GF-D8 (cell line): ENCODE measurements at regions not wholly inside any gene's neighbourhood (a gene's known extent, or its start where the extent isn't known, plus 50 kb on each side); places are given as distances from the start of the nearest gene placed in this dataset.

Experiments
- DNase-seq: peaks from one replicate; lab custom pipeline; 2025; lab: John Stamatoyannopoulos, UW

DNA sequence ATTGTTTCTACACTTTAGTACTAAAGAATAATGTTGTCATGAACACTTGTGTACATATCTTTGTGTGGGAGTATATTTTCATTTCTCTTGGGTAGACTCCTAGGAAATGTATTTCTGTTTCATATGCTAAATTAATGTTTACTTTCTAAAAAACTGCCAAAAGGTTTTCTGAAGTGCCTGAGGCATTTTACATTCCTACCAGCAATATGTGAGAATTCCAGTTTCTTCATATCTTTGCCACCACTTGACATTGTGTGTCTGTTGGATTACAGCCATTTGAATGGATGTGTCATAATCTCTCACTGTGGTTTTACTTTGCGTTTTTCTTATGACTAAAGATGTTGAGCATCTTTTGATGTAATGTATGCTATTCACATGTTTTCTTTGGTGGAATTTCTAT, 428.2 kb upstream of the KCNH7 start:
- no peak for DNase-seq

DNA sequence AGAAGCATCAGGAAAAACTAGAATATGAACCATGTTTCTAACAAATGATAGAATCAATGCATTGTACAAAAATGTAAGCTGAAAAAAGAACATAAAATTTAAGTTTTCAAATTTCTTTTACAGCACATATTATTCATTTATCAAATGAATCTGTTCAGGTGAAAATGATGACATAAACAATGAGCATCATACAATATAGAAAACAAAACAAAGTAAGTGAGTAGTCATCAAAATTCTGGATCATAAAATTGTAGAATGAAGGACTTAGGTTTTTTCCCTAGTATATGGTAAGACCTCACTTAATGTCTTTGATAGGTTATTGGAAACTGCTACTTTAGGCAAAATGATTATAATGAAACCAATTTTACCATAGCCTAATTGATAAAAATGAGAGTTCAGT, 427.0 kb upstream of the KCNH7 start:
- DNase-seq: no peak

DNA sequence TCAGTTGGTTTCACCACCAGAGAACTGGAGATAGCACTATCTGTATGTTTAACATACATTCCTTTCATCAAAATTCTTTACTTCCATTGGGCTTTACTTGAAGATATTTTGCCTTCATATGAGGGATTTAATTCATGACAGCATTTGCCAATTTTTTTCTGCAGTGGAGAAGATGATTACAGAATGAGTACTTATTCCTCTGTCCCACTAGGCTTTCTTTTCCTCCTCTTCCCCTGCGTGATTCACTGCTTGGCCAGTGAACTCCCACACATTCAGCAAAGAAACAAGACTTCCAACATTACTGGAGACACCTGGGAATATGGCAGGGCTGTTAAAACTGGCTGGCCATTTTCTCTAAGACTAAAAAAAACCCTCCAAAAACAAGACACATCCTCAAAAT, 425.8 kb upstream of the KCNH7 start:
- no peak for DNase-seq

DNA sequence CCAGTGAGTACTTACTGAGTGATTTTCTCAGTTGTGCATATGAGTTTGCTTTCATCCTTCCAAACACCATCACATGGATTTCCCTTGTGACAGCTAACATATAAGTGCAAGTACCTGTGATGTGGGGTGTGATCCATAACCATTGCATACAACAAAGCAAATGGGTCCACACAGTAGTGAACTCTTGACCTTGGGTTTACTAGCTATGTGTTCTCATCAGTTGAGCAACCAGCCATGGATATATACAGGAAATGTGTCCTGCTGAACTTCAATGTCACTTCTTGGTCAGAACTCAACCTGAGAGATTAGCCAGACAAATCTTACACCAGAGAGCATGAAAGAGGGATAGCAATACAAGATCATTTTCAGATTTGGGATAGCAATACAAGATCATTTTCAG, 420.9 kb upstream of the KCNH7 start:
- no peak for DNase-seq

DNA sequence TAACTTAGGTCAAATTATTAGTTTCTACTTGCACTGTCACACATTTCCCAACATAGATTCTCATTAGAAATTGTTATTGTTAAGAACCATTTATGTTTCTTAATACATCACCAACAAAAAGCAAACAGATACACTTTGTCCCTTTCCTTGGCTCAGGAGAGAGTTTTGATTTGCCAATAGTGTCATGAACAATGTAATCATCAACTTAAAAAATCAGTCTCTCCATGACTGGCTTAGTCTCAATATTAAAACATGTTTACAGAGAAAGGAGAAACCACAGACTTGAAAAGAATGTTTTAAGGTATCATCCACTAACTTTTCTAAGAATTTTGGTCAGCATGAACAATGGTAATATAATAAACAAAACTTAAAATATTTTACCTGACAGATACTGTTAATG, 416.5 kb upstream of the KCNH7 start:
- no peak for DNase-seq

DNA sequence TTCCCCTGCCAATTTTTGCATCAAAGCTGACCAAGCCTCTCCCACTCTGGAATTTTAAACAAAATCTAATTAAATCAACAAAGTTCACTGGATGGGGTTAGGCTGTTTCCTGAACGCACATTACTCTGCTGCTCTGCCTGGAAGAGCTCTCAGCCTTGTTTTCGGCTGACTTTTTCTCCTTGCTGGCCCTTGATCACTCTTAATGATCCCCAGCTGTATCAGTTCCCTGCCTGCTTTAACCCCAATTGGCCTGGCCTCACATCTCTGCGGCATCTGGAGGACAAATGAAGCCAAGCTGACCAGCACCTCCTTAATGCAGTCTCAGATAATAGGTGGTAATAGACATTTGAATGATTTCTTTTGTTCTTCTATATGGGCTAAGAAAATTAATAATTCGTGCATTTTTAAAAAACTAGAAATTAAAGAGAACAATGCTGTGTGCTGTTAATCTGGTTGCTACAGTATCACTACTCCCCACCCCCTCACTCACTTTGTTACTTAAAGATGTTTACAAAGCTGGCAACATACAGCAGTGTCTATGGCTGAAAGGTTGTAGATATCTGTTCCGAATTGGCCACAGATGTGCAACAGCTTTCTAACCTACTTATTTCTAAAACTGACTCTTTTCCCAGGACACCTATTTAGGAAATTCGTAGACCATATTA, 415.2 kb upstream of the KCNH7 start:
- DNase-seq: no peak

DNA sequence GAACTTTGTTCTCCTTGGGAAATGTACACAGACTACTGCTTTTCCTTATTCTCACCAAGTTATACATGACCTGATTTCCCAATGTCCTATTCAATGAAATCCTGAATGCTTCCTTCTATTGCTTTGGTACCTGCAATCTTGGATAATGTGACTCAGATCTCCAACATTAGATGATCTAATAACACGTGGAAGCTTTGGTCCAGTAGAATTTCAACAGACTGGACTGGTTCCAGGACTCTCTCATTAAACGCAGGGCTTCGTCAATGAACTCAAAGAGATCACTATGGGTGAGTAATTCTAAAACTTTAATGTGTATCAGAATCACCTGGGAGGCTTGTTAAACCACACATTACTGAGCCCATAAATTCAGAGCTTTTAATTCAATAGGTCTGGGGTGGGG, 413.6 kb upstream of the KCNH7 start:
- DNase-seq: no peak

DNA sequence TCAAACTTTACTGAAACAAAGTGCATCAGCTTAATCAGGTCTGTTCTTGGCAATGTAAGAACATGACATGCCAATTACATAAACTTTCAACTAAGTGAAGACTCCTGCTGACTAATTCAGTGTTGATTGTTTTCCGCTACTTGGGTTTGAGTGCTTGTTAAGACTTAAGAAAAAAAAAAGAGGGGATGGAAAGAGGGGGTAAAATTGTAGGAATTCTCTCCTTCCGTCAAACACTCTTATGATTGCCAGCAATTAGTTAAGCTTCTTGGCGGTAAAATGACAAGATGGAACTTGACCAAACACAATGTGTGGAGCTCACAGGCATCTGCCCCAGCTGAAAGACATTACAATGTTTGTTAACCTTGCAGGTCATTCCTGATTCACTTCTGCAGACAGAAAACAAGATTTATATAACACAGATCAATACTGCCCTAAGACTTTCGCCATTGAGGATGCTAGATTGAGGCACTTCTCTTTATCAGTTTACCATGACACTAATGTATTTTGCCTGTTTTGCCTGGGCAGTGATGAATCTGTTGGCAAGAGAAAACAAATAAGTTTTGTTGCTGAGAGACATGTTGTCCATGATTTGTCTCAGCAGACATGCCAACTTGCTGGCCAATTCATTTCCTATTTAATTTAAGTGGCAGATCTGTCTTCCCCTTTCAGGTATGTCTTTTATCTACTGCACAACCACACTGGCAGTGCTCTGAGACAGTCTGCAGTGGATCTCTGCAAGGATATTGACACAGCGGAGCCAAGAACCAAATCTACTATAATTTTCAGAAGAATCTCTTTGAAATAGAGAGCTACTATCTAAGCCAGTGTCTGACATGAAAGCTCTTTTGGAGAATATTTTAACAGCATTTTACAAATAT, 410.0 kb upstream of the KCNH7 start:
- DNase-seq: no peak

DNA sequence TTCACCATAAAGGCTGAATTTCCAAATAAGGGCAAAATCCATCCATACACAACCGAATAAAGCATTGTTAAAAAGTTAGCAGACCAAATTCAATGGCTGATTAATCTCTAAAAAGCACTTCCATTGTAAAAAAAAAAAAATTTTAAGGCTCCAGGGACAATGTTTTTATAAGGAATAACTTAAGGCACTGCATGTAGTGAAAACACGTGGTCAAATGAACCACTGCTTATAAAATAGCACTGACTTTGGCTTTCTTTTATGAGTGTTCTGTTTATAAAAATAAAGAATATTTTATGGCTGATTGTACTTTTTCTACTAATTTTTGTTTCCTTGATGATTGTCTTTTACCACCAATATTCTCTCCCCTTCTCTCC, 409.3 kb upstream of the KCNH7 start:
- no peak for DNase-seq

DNA sequence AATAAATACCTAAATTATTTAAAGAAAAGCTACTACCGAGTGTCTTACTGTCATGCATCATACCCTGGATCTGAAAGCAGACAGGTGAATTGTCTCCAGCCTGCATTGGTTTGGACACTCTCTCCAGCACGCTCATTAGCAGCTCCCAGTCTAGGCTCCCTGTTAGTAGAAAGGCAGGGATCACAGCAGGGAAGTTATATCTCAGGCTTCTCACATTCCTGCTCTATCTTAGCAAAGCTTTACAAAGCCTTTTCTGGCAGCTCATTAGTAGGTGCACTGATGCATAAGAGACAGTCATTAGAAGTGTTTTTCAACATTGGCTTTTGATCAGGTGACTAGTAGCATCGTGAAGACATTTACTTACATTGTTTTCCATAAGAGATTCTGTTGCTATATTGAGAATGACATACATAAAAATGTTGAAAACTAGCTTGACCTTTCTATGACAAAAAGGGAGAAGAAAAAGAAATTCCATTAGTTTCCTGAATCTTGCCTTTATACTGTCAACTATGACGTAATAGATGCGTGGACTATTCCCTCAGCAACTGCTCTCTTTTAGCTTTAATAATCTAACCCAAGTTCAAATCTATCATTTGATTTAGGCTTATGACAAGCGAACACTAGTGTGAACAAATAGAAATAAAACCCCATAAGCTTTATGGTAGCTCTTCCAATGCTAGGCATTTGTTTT, 408.7 kb upstream of the KCNH7 start:
- no peak for DNase-seq

DNA sequence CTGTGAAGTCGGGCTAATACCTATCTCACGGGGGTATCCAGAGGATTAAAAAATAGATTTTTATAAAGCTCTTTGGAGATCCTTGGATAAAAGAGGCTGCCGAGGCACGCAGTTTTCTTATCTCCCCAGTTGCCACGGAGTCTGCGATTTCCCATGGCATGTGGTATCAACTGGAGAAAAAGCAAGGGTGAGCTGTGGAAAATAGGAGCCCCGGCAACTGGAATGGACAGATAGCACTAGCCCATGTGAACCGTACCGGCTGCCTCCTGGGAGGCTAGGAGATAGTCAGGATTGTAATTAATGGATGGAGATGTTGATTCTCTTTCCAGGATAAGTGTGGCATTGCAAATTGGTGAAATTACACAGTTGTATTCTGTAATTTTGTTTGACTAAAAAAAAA, 407.6 kb upstream of the KCNH7 start:
- no peak for DNase-seq

DNA sequence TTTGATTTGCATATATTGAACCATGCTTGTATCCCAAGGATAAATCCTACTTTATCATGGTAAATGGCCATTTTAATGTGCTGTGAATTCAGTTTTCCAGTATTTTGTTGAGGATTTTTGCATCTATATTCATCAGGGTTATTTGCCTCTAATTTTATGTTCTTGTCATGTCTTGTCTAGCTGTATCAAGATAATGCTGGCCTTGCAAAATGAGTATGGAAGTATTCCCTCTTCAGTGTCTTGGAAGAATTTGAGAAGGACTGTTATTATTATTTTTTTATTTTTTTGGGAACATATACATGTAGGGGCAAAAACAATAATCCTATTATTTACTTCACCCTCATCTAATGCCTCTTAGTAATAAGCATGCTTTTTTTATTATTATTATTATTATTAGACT, 398.0 kb upstream of the KCNH7 start:
- DNase-seq: no peak

DNA sequence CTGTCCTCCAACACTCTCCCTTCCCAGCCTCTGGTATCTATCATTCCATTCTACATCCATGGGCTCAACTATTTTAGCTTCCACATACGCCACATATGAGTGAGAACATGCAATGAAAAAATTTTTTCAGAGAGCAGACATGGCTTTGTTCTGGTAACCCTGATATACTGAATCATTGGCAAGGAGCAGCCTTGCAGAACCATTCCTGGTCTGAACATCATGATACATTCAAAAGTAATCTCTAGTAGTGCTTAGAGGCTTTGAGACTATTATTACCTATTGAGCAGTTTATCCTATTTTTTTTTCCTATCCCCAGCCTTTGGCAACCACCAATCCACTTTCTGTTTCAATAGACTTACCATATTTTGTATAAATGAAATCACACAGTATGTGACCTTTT, 393.1 kb upstream of the KCNH7 start:
- no peak for DNase-seq

DNA sequence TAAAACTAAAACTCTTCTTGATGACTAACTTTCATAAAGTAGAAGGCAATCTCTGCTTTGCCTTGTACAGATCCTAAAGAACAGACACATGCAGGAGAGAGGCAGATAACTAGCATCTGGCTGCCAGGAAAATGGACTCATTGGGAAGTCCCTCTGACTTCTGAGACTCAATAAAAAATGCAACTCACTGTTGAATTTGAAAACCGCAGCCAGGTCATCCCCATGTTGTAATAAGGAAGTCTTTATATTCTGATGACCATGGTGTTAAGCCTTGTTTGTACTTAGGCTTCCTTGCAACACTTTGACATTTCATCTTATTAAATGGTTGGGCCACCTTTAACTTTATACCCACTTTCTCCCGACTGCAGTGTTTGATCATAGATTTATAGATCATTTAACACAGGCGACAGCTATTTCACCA, 375.1 kb upstream of the KCNH7 start:
- DNase-seq: no peak

DNA sequence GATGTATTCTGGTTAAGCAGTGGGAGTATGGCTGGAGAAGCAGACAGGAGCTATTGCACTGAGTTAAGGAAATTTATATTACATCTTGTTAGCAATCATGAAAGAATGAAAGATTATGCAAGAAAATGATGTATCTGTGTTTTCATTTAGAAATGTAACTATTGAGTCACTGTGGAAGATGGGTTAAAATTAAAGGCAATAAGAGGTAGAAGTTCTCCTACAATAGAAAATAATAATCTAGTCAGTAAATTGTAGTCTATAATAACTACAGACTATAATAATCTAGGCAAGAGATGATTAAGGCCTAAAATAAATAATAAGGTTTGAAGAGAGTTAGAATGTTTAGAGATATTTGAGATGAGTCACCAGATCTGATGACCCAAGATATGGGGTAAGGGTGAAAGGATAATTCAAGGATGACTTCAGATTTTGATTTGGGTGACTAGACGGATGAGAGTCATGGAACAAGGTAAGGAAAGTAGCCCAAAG, 371.9 kb upstream of the KCNH7 start:
- DNase-seq: no peak

DNA sequence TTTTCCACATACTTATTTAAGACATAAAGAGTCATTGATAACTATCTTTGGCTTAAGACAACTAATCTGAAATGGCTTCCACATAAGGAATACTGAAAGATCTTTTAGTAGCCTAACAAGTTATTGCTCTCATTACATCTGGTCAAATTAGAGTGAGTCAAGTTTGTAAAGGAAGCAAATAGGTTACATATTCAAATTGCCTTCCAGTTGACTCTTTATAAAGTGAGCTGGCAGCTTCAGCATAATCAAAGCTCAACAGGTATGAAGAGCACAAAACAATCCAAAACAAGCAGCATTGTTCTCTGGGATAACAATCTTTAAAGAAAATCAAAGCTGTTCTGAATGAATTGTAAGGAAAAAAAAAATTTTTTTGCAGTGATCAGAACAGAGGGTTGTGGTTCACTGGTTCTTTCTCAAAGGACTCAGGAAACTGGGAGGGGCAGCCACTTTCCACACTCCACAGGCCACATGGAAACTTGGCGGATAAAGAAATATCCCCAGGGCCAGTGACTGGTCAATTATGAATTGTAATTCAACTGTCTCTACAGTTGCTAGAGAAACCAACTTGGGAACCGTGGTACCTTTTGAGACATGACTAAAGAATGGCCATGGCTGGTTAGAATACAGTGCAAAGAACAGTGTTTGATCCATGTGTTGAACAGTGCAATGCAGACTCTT, 369.3 kb upstream of the KCNH7 start:
- no peak for DNase-seq

DNA sequence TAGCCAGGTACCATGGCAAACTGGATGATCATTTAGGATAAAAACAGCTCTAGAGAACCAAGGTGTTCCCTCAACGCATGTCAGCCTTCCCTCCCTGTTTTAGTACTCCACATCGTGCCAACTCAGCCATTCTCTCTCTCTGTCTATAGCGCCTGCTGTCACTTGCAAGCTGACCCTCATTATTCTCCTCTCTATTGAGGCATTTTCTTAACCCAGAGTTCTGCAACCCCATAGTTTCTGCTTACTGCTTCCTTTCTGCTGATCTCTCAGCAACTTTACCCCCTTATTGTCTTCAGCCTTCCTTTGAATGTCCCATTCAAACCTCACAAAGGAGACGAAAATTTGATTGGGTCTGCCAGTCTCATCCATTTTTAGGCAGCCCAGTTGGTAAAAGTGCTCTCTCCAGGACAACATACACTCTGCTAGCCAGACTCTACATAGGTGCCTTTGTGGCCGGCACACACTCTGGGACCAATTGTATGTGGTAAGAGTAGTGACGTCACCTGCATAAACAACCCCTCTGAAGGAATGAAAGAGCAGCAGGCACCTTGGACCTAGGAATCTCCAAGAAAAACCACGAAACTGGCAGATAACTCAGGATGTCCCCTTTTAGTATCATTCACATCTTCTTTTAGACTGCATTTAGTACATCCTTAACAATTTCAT, 367.2 kb upstream of the KCNH7 start:
- no peak for DNase-seq

DNA sequence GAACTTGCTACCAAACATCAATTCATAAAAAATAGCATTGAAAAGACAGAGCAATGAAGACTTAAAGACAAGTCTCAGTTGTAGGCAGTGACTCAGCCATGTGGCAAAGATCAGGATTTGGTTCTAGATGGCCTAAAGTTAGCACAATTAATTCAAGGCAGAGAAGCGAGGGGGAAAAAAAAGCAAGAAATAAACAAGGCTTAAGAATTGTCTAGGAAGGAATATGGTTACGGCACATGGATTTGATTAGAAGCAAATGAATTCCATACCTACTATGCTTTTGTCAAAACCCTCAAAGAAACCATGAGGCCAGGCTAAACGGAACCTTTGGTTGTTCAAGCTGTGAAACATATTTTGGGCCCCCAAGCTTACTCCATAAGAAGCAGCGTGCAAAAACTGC, 362.2 kb upstream of the KCNH7 start:
- DNase-seq: no peak

DNA sequence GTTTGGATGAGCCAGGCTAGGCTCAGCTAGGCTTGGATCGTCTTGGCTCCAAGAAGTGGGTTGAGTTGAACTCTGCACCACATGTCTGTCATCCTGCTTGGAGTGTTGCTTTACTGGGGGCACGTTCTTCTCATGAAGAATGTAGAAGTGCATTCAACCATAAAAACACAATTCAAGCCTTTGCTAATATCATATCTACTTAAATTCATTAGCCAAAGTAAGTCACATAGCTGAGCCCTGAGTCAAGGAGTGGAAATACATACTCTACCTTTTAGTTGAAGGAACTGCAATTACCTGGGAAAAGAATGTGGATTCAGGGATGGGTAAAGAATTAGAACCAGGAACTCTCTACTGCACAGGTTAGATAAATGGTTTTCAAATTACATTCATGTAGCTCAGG, 360.4 kb upstream of the KCNH7 start:
- no peak for DNase-seq

DNA sequence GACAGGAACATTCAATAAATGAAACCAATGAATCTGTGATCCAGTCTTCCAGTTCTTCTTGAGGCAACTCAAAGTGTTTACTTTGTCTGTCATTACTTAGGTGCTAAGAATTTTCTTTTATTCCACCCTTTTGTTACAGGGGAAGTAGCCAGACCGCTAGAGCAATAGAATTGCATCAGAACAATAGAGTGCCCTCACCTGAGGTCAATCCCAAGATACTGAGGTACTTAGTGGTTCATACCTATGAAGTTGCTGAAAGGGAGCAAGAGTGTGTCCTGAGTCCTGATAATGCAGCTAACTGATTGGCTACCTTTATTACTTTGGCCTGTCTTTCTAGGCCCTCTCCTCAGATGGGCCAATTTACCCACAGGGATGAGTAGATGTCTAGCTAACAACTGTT, 359.4 kb upstream of the KCNH7 start:
- no peak for DNase-seq

DNA sequence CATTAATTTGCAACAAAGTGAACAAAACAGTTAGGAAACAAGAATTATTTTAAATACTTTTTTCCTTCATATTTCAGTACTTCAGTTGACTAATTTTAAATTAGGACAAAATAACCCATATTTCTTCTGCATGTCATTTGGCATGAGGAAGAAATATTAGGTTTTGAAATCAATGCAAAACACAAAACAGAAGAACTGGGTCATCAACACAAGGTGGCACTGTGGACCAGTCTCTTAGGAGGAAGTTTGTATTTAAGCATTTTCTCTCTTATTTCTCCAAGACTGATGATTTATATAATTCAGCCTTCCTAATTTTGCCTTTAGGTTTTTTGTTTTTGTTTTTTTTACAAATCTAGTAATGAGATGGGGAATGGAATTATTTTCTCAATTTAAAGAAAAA, 352.8 kb upstream of the KCNH7 start:
- no peak for DNase-seq
